HAP-1 (cell line): ENCODE measurements at regions not wholly inside any gene's neighbourhood (a gene's known extent, or its start where the extent isn't known, plus 50 kb on each side); places are given as distances from the start of the nearest gene placed in this dataset.

Experiments
- DNase-seq, 2 experiments: peaks; one replicate each; pipeline ENCODE4 v3.0.0-alpha.2; 2016 to 2020; ENCODE audit warnings: low spot score in 2 of 2
- H3K27me3 ChIP-seq: fragments of 250-450 bp; sonication (Bioruptor Pico); 2 replicates; pipeline ENCODE4 v1.5.1; 2020; ENCODE audit warnings: low read depth, mild to moderate bottlenecking, moderate library complexity
- H3K36me3 ChIP-seq: fragments of 250-450 bp; sonication (Bioruptor Pico); replicated peaks from 2 replicates; pipeline ENCODE4 v1.5.1; 2020; ENCODE audit warnings: mild to moderate bottlenecking
- H3K4me1 ChIP-seq: fragments of 250-450 bp; sonication (Bioruptor Pico); 2 replicates; pipeline ENCODE4 v1.5.1; 2020; ENCODE audit warnings: mild to moderate bottlenecking
- H3K4me3 ChIP-seq: fragments of 250-450 bp; sonication (Bioruptor Pico); 2 replicates; pipeline ENCODE4 v1.5.1; 2020; ENCODE audit warnings: mild to moderate bottlenecking, moderate library complexity
- H3K9me3 ChIP-seq: fragments of 250-450 bp; sonication (Bioruptor Pico); 2 replicates; pipeline ENCODE4 v1.5.1; 2020; ENCODE audit warnings: mild to moderate bottlenecking, moderate library complexity
- in situ Hi-C: fragments of 300-500 bp; cut with MboI; formaldehyde crosslinking; loops from 3 replicates; pipeline ENCODE4 v1.14.3; 2020; ENCODE audit warnings: low sequenced_read_pairs, inconsistent platforms, mixed read lengths

DNA sequence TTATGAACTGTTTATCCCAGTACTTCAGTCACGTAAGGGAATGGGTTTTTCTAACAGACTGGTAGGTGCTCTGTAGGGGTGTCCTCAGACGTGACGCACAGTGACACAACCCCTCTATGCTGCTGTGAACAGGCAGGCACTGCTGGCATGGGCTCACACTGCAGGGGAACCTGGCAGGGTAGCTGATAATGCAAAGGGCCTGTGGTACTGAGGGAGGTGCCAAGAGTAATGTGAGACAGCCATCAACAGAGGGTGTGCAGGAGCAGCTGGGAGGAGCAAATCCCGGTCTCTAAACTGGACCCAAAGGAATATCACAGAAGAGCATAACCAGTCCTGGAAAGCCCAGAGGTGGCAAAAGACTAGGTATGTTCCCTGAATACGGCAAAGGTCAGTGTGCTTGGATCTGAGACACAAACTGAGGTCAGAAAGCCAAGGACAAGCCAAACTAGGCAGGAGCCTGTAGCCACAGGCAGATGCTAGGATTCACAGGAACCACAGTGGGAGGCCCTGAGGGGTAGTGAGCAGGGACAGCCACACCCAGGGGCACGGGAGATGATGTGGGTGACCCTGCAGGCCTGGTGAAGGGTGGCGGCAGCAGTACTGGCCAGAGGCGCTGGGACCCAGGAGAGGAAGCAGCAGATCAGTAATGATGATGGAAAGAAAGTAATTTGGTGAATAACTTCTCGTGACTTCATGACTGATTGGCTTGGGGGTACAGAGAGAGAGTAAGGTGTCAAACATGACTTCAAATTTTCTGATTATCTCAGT lies 248.1 kb upstream of the CHRNA7 start:
- no peaks in the 10 kb centered on the region for H3K27me3 ChIP-seq
- in situ Hi-C loops, result no loop called here
- no peaks in the 10 kb centered on the region for H3K36me3 ChIP-seq
- no peak overlapping the region for H3K4me3 ChIP-seq
- H3K9me3 ChIP-seq, result no peaks in the 10 kb centered on the region
- DNase-seq, result no peak
- no peaks in the 10 kb centered on the region for H3K4me1 ChIP-seq

DNA sequence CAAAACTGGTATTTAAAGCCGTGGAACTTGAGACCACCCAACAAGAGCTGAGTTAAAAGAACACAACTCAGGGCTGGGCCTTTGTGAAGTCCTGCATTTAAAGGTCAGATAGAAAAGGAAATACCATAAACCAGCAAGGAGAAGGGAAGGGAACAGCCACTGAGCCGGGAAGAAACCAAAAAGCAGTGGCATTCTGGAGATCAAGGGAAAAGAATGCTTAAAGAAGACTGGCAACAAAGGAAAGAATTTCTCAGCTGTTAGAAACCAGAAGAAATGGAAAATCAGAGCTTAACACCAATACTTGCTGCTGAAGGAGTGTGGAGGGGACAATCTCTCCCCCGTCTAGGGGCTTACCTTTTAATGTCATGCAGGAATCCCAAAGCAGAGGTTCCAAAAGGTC lies 247.4 kb upstream of the CHRNA7 start:
- H3K4me3 ChIP-seq, result no peak overlapping the region
- no peaks in the 10 kb centered on the region for H3K36me3 ChIP-seq
- H3K4me1 ChIP-seq, result no peaks in the 10 kb centered on the region
- H3K27me3 ChIP-seq, result no peaks in the 10 kb centered on the region
- DNase-seq, result no peak
- in situ Hi-C loops, result no loop called here
- no peaks in the 10 kb centered on the region for H3K9me3 ChIP-seq

GRCh38 chr15:31786360-31786759 lies 244.0 kb upstream of the CHRNA7 start:
- in situ Hi-C loops, result no loop called here
- H3K4me1 ChIP-seq, result no peaks in the 10 kb centered on the region
- H3K9me3 ChIP-seq, result no peaks in the 10 kb centered on the region
- no peak for DNase-seq
- H3K36me3 ChIP-seq, result no peaks in the 10 kb centered on the region
- H3K4me3 ChIP-seq, result no peak overlapping the region
- H3K27me3 ChIP-seq, result no peaks in the 10 kb centered on the region

GRCh38 chr15:31788104-31788503 lies 242.2 kb upstream of the CHRNA7 start:
- Histone ChIP-seq H3K4me3 (no peak overlapping the region), H3K4me1 (no peaks in the 10 kb centered on the region), H3K9me3 (no peaks in the 10 kb centered on the region), H3K36me3 (no peaks in the 10 kb centered on the region), H3K27me3 (no peaks in the 10 kb centered on the region)
- DNase-seq, result no peak
- in situ Hi-C loops, result no loop called here

DNA sequence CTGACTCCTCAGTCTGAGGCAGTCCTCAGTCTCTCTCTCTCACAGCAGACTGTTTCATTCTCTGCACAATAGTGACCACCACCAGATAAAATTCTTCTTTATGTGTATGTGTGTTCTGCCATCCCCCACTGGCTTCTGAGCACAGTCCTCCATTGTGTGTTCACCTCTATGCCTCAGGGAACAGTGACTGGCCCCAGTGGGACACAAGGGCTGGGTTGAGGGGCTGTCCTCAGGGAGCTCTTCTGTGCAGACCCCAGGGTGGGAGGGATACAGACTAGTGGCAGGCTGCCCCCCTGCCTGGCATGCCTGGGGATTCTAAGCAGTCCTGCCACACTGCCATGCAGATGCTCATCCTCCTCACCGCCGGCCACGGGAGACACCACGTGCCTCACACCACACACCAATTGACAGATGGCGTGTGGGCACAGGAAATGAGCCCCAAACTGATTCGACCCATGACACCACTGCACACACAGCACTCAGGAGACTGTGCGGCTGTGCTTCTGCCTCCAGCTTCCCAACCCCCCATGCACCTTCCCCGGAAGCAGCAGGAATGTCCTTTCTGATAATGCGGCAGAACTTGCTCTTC lies 237.6 kb upstream of the CHRNA7 start:
- no peaks in the 10 kb centered on the region for H3K27me3 ChIP-seq
- no peak overlapping the region for H3K4me3 ChIP-seq
- H3K36me3 ChIP-seq, result no peaks in the 10 kb centered on the region
- no peaks in the 10 kb centered on the region for H3K4me1 ChIP-seq
- in situ Hi-C loops, result no loop called here
- no peak for DNase-seq
- H3K9me3 ChIP-seq, result no peaks in the 10 kb centered on the region

- DNase-seq, result no peak
- Histone ChIP-seq H3K9me3 (no peaks in the 10 kb centered on the region), H3K4me3 (no peak overlapping the region), H3K4me1 (no peaks in the 10 kb centered on the region), H3K27me3 (no peaks in the 10 kb centered on the region), H3K36me3 (no peaks in the 10 kb centered on the region)
- in situ Hi-C loops, result no loop called here
Measured at GRCh38 chr15:31799319-31799714, 231.0 kb upstream of the CHRNA7 start.

DNA sequence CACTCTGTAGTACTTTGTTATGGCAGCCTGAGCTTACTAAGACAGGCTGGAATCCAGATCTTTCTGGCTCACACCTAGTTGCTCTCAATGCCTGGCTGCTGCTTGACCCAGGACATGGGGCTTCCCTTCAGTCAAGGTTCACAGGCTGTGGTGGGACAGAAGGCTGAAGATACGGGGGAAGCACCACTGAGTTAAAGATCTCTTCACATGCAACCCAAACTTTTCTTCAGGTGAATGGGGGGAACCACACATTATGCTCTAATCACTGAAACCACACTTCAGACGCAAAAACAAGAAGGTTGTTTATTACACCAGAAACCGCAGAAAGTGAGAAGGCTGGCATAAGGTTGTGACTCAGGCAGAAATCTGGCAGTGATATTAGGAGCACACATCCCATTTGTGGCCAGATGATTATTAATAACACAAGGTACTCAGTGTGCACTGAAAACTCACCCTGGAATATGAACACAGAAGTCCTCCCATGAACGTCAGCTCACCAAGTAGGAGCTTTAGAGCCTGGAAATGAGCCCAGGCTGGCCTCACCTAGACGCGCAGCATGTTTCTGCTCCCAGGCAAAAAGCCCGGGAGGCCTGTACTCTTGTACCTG lies 230.5 kb upstream of the CHRNA7 start:
- Histone ChIP-seq H3K4me1 (no peaks in the 10 kb centered on the region), H3K27me3 (no peaks in the 10 kb centered on the region), H3K36me3 (no peaks in the 10 kb centered on the region), H3K4me3 (no peak overlapping the region), H3K9me3 (no peaks in the 10 kb centered on the region)
- DNase-seq, result no peak
- in situ Hi-C loops, result no loop called here

GRCh38 chr15:31801152-31801551 lies 229.2 kb upstream of the CHRNA7 start:
- Histone ChIP-seq H3K9me3 (no peaks in the 10 kb centered on the region), H3K27me3 (no peaks in the 10 kb centered on the region), H3K4me1 (no peaks in the 10 kb centered on the region), H3K4me3 (no peak overlapping the region), H3K36me3 (no peaks in the 10 kb centered on the region)
- no peak for DNase-seq
- in situ Hi-C loops, result no loop called here

DNA sequence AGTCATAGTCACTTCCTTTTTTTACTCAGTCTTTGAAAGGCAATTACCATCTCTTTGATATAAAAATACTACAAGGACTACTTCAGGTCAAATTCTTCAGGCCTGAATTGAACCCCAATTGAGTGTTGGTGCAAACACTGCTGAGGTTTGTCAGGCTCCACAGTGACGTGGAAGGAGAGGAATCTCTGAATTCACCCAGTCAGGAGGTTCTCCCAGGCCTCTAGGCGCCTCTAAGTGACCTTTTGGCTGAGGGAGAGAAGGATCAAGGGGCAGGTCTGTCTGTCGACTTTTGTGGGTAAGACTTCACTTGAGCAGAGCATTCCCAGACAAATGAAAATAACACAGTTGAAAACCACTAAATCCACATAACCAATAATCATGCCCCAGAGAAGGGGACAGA lies 227.6 kb upstream of the CHRNA7 start:
- no peaks in the 10 kb centered on the region for H3K27me3 ChIP-seq
- H3K9me3 ChIP-seq, result no peaks in the 10 kb centered on the region
- no peaks in the 10 kb centered on the region for H3K4me1 ChIP-seq
- DNase-seq, result no peak
- H3K36me3 ChIP-seq, result no peaks in the 10 kb centered on the region
- in situ Hi-C loops, result no loop called here
- no peak overlapping the region for H3K4me3 ChIP-seq

- no peaks in the 10 kb centered on the region for H3K4me1 ChIP-seq
- no peaks in the 10 kb centered on the region for H3K36me3 ChIP-seq
- no peak for DNase-seq
- H3K4me3 ChIP-seq, result no peak overlapping the region
- no peaks in the 10 kb centered on the region for H3K27me3 ChIP-seq
- in situ Hi-C loops, result no loop called here
- no peaks in the 10 kb centered on the region for H3K9me3 ChIP-seq
Measured at GRCh38 chr15:31803388-31803884, 226.9 kb upstream of the CHRNA7 start.

DNA sequence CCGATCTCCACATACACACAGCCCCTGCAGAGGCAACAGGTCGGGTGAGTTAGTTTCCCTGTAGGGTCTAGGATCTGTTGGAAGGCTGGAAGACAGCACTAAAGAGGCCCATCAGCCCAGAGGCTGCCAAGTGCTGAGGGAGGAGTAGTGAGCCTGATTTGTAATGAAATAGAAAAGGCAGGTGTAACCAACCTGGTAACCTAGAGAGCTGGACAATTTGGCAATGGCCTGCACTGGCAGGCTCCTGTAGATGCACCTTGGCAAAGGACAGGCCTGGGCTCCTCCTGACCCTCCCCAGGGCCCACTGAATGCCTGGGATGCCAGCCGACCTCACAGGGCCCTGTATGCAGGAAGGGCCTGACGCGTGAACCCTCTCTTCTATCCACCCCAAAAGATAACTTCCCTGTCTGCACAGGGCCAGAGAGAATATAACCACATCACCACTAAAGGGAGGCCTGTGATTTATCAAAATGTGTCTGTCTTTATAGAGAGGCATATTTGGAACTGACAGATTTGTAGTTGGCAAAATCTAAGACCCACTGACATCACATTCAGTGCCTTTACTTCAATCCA lies 225.1 kb upstream of the CHRNA7 start:
- no peak for DNase-seq
- Histone ChIP-seq H3K27me3 (no peaks in the 10 kb centered on the region), H3K9me3 (no peaks in the 10 kb centered on the region), H3K4me1 (no peaks in the 10 kb centered on the region), H3K4me3 (no peak overlapping the region), H3K36me3 (no peaks in the 10 kb centered on the region)
- in situ Hi-C loops, result no loop called here

DNA sequence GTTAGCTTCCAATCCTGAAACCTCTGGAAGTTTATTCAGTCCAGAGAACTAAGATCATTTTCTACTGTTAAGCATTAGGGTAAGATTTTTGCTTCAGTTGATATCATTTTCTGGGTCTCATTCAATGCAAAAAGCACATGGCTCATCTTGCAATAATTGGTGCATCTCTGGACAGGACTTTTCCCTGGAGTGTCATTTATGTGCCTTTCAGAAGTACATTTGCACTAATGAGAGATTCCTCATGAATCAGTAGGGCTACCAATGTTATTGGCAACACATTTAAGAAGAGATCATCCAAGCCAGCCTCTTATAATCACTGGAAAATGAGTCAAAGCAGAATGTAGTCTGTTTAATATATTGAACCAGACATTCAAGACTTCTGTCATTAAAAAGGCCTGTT lies 224.2 kb upstream of the CHRNA7 start:
- in situ Hi-C loops, result no loop called here
- no peaks in the 10 kb centered on the region for H3K36me3 ChIP-seq
- no peaks in the 10 kb centered on the region for H3K9me3 ChIP-seq
- no peak overlapping the region for H3K4me3 ChIP-seq
- no peaks in the 10 kb centered on the region for H3K4me1 ChIP-seq
- no peak for DNase-seq
- H3K27me3 ChIP-seq, result no peaks in the 10 kb centered on the region

GRCh38 chr15:31811641-31812040 lies 218.7 kb upstream of the CHRNA7 start:
- Histone ChIP-seq H3K4me1 (no peaks in the 10 kb centered on the region), H3K36me3 (no peaks in the 10 kb centered on the region), H3K4me3 (no peak overlapping the region), H3K27me3 (no peaks in the 10 kb centered on the region), H3K9me3 (no peaks in the 10 kb centered on the region)
- in situ Hi-C loops, result no loop called here
- DNase-seq, result no peak

GRCh38 chr15:31814082-31814481 lies 216.2 kb upstream of the CHRNA7 start:
- in situ Hi-C loops, result no loop called here
- DNase-seq, result no peak
- Histone ChIP-seq H3K4me1 (no peaks in the 10 kb centered on the region), H3K9me3 (no peaks in the 10 kb centered on the region), H3K4me3 (no peak overlapping the region), H3K36me3 (no peaks in the 10 kb centered on the region), H3K27me3 (no peaks in the 10 kb centered on the region)
